GM12878 (cell line): ENCODE measurements at regions not wholly inside any gene's neighbourhood (a gene's known extent, or its start where the extent isn't known, plus 50 kb on each side); places are given as distances from the start of the nearest gene placed in this dataset.

Experiments used
- ATAC-seq: fragments of 200-7000 bp; cut with Tn5 transposase; 3 replicates; pipeline ENCODE4 v1.9.1; 2020; ENCODE audit warnings: mild to moderate bottlenecking, moderate library complexity
- BruUV-seq: library from RNA; stranded (reverse); fragments of 400-500 nt; replicated peaks from 2 replicates; lab custom pipeline; 2021; lab: Mats Ljungman, UMichigan
- CTCF ChIA-PET: fragments of 300-600 bp; sonication (Branson Sonifier 250); formaldehyde crosslinking; extraction: SDS; loops from one replicate; lab custom pipeline; 2021; ENCODE audit warnings: inconsistent platforms; lab: Yijun Ruan, JAX
- POLR2A ChIA-PET: fragments of 350-600 bp; formaldehyde crosslinking; extraction: SDS; loops from one replicate; lab custom pipeline; 2021; ENCODE audit warnings: inconsistent platforms; lab: Charles Lee
- RAD21 ChIA-PET: fragments of 300-600 bp; sonication (Branson Sonifier 250); formaldehyde crosslinking; loops from one replicate; lab custom pipeline; 2023; ENCODE audit warnings: antibody characterized with exemption; ENCODE audit not compliant: unreplicated experiment; lab: Charles Lee
- SMC1A ChIA-PET: fragments of 300-600 bp; sonication (Branson Sonifier 250); formaldehyde crosslinking; loops from one replicate; lab custom pipeline; 2023; ENCODE audit not compliant: unreplicated experiment, uncharacterized antibody; lab: Charles Lee
- DNase-seq: peaks from one replicate; pipeline ENCODE4 v3.0.0-alpha.2; 2011; ENCODE audit warnings: low read depth, low spot score
- FAIRE-seq: peaks from 3 replicates; lab custom pipeline; 2011; peaks lifted over from hg19 to GRCh38; lab: Jason Lieb, UNC
- H2AFZ ChIP-seq: 2 replicates; pipeline ENCODE4 v1.6.0; 2011; ENCODE audit warnings: low read depth, low read length, control low read depth; ENCODE audit not compliant: control insufficient read depth
- H3K27ac ChIP-seq: 2 replicates; pipeline ENCODE4 v1.5.1; 2011; ENCODE audit warnings: control low read depth; ENCODE audit not compliant: control insufficient read depth, insufficient read depth
- H3K27me3 ChIP-seq, 2 experiments: replicated peaks in 1 of 2; 2 replicates each; pipeline versions ENCODE4 v1.6.0 to v1.6.1; 2011; ENCODE audit warnings: low read length in 1 of 2; ENCODE audit not compliant: control insufficient read depth in 2 of 2, insufficient read depth in 2 of 2
- H3K36me3 ChIP-seq, 2 experiments: 2 replicates each; pipeline ENCODE4 v1.5.1; 2011; ENCODE audit warnings: low read length in 1 of 2; ENCODE audit not compliant: control insufficient read depth in 2 of 2, insufficient read depth in 2 of 2
- H3K4me1 ChIP-seq: 2 replicates; pipeline ENCODE4 v1.6.1; 2011; ENCODE audit warnings: mild to moderate bottlenecking, low read length, moderate library complexity, mixed read lengths; ENCODE audit not compliant: control insufficient read depth, insufficient read depth
- H3K4me2 ChIP-seq: 2 replicates; pipeline ENCODE4 v1.6.0; 2011; ENCODE audit warnings: control low read depth; ENCODE audit not compliant: control insufficient read depth, insufficient read depth
- H3K4me3 ChIP-seq: fragments of 200-600 bp; sonication (generic); 2 replicates; pipeline ENCODE4 v1.5.1; 2016
- H3K79me2 ChIP-seq: 2 replicates; pipeline ENCODE4 v1.6.0; 2011; ENCODE audit warnings: low read length; ENCODE audit not compliant: control insufficient read depth, insufficient read depth
- H3K9ac ChIP-seq: 2 replicates; pipeline ENCODE4 v1.8.0; 2011; ENCODE audit warnings: low read length, control low read depth, mixed read lengths; ENCODE audit not compliant: control insufficient read depth, insufficient read depth
- H3K9me3 ChIP-seq: replicated peaks from 3 replicates; pipeline ENCODE4 v1.5.1; 2011; ENCODE audit warnings: mild to moderate bottlenecking, low read length; ENCODE audit not compliant: control insufficient read depth, insufficient read depth
- H4K20me1 ChIP-seq: 2 replicates; pipeline ENCODE4 v1.6.0; 2011; ENCODE audit not compliant: control insufficient read depth, insufficient read depth
- CBX3 ChIP-seq: fragments of 200-600 bp; sonication (generic); IDR thresholded peaks from 2 replicates; pipeline ENCODE4 v1.6.1; 2016; ENCODE audit warnings: low read depth, borderline replicate concordance
- CHD1 ChIP-seq: IDR thresholded peaks from 2 replicates; pipeline ENCODE4 v1.6.1; 2012; ENCODE audit warnings: low read depth, low read length, improper control_type of control experiment
- E2F8 ChIP-seq: fragments of 450-650 bp; IDR thresholded peaks from 2 replicates; pipeline ENCODE4 v1.6.1; 2018; ENCODE audit warnings: mild to moderate bottlenecking, low read depth, moderate library complexity; ENCODE audit not compliant: partially characterized antibody
- IKZF2 ChIP-seq, 2 experiments: fragments of 450-650 bp; IDR thresholded peaks; 2 replicates each; pipeline ENCODE4 v1.6.1; 2017; ENCODE audit warnings: mild to moderate bottlenecking in 2 of 2, moderate library complexity in 2 of 2
- KAT2A ChIP-seq: conservative IDR thresholded peaks from 2 replicates; pipeline ENCODE4 v1.6.1; 2011; ENCODE audit warnings: low read depth, low read length; ENCODE audit not compliant: control insufficient read depth
- PAX5 ChIP-seq: IDR thresholded peaks from 2 replicates; pipeline ENCODE4 v1.6.1; 2011; ENCODE audit warnings: low read depth, low read length, borderline replicate concordance
- PAX8 ChIP-seq: fragments of 450-650 bp; IDR thresholded peaks from 2 replicates; pipeline ENCODE4 v1.6.1; 2017; ENCODE audit warnings: mild to moderate bottlenecking, moderate library complexity
- POLR2A ChIP-seq: IDR thresholded peaks from 2 replicates; pipeline ENCODE4 v1.6.1; 2011; ENCODE audit warnings: low read depth, mild to moderate bottlenecking, low read length
- RCOR1 ChIP-seq: conservative IDR thresholded peaks from 2 replicates; pipeline ENCODE4 v1.6.1; 2012; ENCODE audit warnings: low read depth, low read length, improper control_type of control experiment
- REST ChIP-seq: IDR thresholded peaks from 2 replicates; pipeline ENCODE4 v1.6.1; 2012; ENCODE audit warnings: mild to moderate bottlenecking, low read depth, low read length
- SUPT20H ChIP-seq: IDR thresholded peaks from 2 replicates; pipeline ENCODE4 v1.6.1; 2011; ENCODE audit warnings: low read depth, mild to moderate bottlenecking, low read length, moderate library complexity, borderline replicate concordance; ENCODE audit not compliant: control insufficient read depth
- TAF1 ChIP-seq: IDR thresholded peaks from 2 replicates; pipeline ENCODE4 v1.6.1; 2011; ENCODE audit warnings: mild to moderate bottlenecking, low read depth, low read length, borderline replicate concordance
- ZNF24 ChIP-seq: fragments of 450-650 bp; IDR thresholded peaks from 2 replicates; pipeline ENCODE4 v1.6.1; 2017; ENCODE audit warnings: antibody characterized with exemption, mild to moderate bottlenecking
- ZNF274 ChIP-seq: IDR thresholded peaks from one replicate; pipeline ENCODE4 v1.8.0; 2011; ENCODE audit not compliant: insufficient read length, insufficient read depth
- ZZZ3 ChIP-seq: IDR thresholded peaks from 2 replicates; pipeline ENCODE4 v1.6.1; 2011; ENCODE audit warnings: low read depth; ENCODE audit not compliant: control insufficient read depth, insufficient read length
- WGBS: methylation state at CpG from one replicate; pipeline ENCODE4 v1.1.6; 2016; ENCODE audit warnings: low lambda C conversion rate; ENCODE audit not compliant: insufficient replicate concordance, insufficient coverage; ENCODE audit errors: missing lambda C conversion rate; 5-methylcytosine and 5-hydroxymethylcytosine counted together
- in situ Hi-C: fragments of 300-500 bp; cut with MboI; formaldehyde crosslinking; loops from 9 replicates; pipeline ENCODE4 v1.14.3; 2018; ENCODE audit warnings: mixed read lengths
- intact Hi-C: fragments of 100-400 bp; cut with micrococcal nuclease; formaldehyde crosslinking; loops from one replicate; pipeline ENCODE4 v1.14.2; 2022; ENCODE audit not compliant: unreplicated experiment
- TF ChIP-seq, protein P1 (sequence below): fragments of 450-650 bp; conservative IDR thresholded peaks from 2 replicates; pipeline ENCODE4 v1.6.1; 2017; ENCODE audit warnings: mild to moderate bottlenecking, moderate library complexity

DNA sequence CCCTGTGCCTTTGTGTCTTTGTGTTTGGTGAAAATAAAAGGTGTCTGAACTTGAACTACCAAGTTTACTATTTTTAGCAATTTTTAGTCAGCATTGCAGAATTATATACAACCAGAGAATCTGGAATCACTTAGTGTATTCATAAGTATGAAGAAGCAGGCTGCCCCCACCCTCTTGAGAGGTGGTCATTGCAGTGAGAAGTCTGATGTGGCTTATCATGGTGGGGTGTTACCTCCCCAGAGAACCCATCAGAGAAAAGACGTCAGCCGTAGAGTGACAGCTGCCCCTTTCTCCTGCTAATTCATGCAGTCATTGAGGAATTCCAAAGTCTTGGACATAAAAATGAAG lies 66.0 kb downstream of the BOLA3 start:
- in situ Hi-C loops: no loop called here
- Histone ChIP-seq H3K4me2 (no peak overlapping the region), H3K9me3 (no peaks in the 10 kb centered on the region), H3K79me2 (peaks cover 13% of the 10 kb centered on the region), H3K27ac (no peak overlapping the region), H3K36me3 (peaks cover 32 to 40% of the 10 kb centered on the region in 2 experiments), H2AFZ (no peak overlapping the region), H4K20me1 (no peaks in the 10 kb centered on the region), H3K9ac (no peak overlapping the region), H3K4me1 (peaks cover 17% of the 10 kb centered on the region), H3K27me3 (no peaks in the 10 kb centered on the region), H3K4me3 (no peak overlapping the region)
- no peak for ATAC-seq
- DNase-seq: no peak
- ChIA-PET POLR2A (no interaction called here), RAD21 (no interaction called here), SMC1A (interaction anchor here (1.8 to 4.9 kb wide), 2 partner anchors 30 to 256 kb away, joined by 5 to 53 read pairs; partner anchors contain the start of gene STAMBP), CTCF (interaction anchor here (1.9 to 2.6 kb wide), 2 partner anchors 254 to 258 kb away, joined by 9 to 20 read pairs; partner anchors contain the start of gene STAMBP)
- 98% methylated on average over 2 of the region's 2 CpGs for WGBS
- FAIRE-seq: no peak
- TF ChIP-seq SUPT20H: no peak
- TF ChIP-seq ZNF24: no peak
- TF ChIP-seq PAX8: no peak
- no peak for TF ChIP-seq POLR2A
- no peak for TF ChIP-seq IKZF2 (IDR thresholded peaks at IDR 0.05)
- TF ChIP-seq TAF1: no peak
- no peak for TF ChIP-seq RCOR1
- TF ChIP-seq KAT2A: no peak
- TF ChIP-seq ZZZ3: no peak
- no peak for TF ChIP-seq E2F8
- no peak for TF ChIP-seq CHD1
- no peak for TF ChIP-seq PAX5
- no peak for TF ChIP-seq REST
- no peak for TF ChIP-seq ZNF274
- TF ChIP-seq, protein P1, sequence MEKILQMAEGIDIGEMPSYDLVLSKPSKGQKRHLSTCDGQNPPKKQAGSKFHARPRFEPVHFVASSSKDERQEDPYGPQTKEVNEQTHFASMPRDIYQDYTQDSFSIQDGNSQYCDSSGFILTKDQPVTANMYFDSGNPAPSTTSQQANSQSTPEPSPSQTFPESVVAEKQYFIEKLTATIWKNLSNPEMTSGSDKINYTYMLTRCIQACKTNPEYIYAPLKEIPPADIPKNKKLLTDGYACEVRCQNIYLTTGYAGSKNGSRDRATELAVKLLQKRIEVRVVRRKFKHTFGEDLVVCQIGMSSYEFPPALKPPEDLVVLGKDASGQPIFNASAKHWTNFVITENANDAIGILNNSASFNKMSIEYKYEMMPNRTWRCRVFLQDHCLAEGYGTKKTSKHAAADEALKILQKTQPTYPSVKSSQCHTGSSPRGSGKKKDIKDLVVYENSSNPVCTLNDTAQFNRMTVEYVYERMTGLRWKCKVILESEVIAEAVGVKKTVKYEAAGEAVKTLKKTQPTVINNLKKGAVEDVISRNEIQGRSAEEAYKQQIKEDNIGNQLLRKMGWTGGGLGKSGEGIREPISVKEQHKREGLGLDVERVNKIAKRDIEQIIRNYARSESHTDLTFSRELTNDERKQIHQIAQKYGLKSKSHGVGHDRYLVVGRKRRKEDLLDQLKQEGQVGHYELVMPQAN: no peak
- no peak for TF ChIP-seq CBX3
- TSS peak; percentile 13 for BruUV-seq
- intact Hi-C loops: loop anchor here (5.0 to 10.0 kb wide), 2 partner anchors 174 to 257 kb away; partner anchors contain the start of gene STAMBP
